Cardiac fibroblast (primary cell): ENCODE measurements at regions not wholly inside any gene's neighbourhood (a gene's known extent, or its start where the extent isn't known, plus 50 kb on each side); places are given as distances from the start of the nearest gene placed in this dataset.
A peak's percentile ranks its signal among the peaks of the same experiment; 100 is the strongest.
"Not testable (repeated sequence)": the region's sequence is repeated elsewhere in the genome, so short reads cannot be mapped to it uniquely, and the experiment has no call there.

ENCODE experiments used
- DNase-seq, 2 donors: peaks; one replicate each; pipeline versions ENCODE4 v3.0.0 to v3.0.0-alpha.2; 2010; ENCODE audit warnings: low read depth in 2 of 2
- H3K4me3 ChIP-seq, 2 donors: replicated peaks in 1 of 2; 1 replicate in 1 of 2; 2 replicates in 1 of 2; pipeline ENCODE4 v1.5.1; 2011; ENCODE audit warnings: low read depth in 2 of 2, low read length in 2 of 2, mild to moderate bottlenecking in 2 of 2, moderate library complexity in 1 of 2
- CTCF ChIP-seq: IDR thresholded peaks from one replicate; pipeline ENCODE4 v1.5.1; 2011; ENCODE audit warnings: low read depth, mild to moderate bottlenecking, low read length, inconsistent platforms

GRCh38 chr7:142638581-142638980, 110.7 kb upstream of the PRSS1 start:
- DNase-seq, result no peak
- no peak for TF ChIP-seq CTCF
- no peak overlapping the region for H3K4me3 ChIP-seq

GRCh38 chr7:142637240-142637639, 112.0 kb upstream of the PRSS1 start:
- no peak overlapping the region for H3K4me3 ChIP-seq
- TF ChIP-seq CTCF, result no peak
- DNase-seq, result no peak

- no peak for DNase-seq
- no peak overlapping the region for H3K4me3 ChIP-seq
Measured at GRCh38 chr7:142636751-142637150, 112.5 kb upstream of the PRSS1 start.

GRCh38 chr7:142636107-142636506, 113.2 kb upstream of the PRSS1 start:
- DNase-seq, H3K4me3 ChIP-seq: not testable (repeated sequence)

More at GRCh38 chr7:142636751-142637150, 112.5 kb upstream of the PRSS1 start:
- TF ChIP-seq CTCF, result no peak

- DNase-seq, result peak; percentile 71 to 78
- H3K4me3 ChIP-seq, result no peak overlapping the region
- TF ChIP-seq CTCF, result peak; percentile 71
Measured at GRCh38 chr7:142632271-142633134, 116.8 kb upstream of the PRSS1 start.

- no peak for TF ChIP-seq CTCF
- no peak overlapping the region for H3K4me3 ChIP-seq
- DNase-seq, result peak; percentile 43 to 65
Measured at GRCh38 chr7:142629588-142630260, 119.5 kb upstream of the PRSS1 start.

- no peak for DNase-seq
- TF ChIP-seq CTCF, result no peak
Measured at GRCh38 chr7:142628945-142629344, 120.3 kb upstream of the PRSS1 start.

GRCh38 chr7:142627223-142627622, 122.0 kb upstream of the PRSS1 start:
- not testable (repeated sequence) for DNase-seq, H3K4me3 ChIP-seq

More at GRCh38 chr7:142628945-142629344, 120.3 kb upstream of the PRSS1 start:
- H3K4me3 ChIP-seq, result no peak overlapping the region
